Fibroblast of lung (primary cell): ENCODE measurements at regions not wholly inside any gene's neighbourhood (a gene's known extent, or its start where the extent isn't known, plus 50 kb on each side); places are given as distances from the start of the nearest gene placed in this dataset.

Experiments used
- DNase-seq, 2 donors: peaks; one replicate each; pipeline versions ENCODE4 v3.0.0 to v3.0.0-alpha.2; 2010; ENCODE audit warnings: low read depth in 2 of 2
- H2AFZ ChIP-seq: 2 replicates; pipeline ENCODE4 v1.5.1; 2012; ENCODE audit warnings: low read length, control low read depth, inconsistent platforms
- H3K27ac ChIP-seq: 2 replicates; pipeline ENCODE4 v1.5.1; 2011; ENCODE audit warnings: low read length, control low read depth; ENCODE audit not compliant: insufficient read depth
- H3K27me3 ChIP-seq: 2 replicates; pipeline ENCODE4 v1.5.1; 2011; ENCODE audit warnings: mild to moderate bottlenecking, low read length; ENCODE audit not compliant: control insufficient read depth, insufficient read depth
- H3K36me3 ChIP-seq: 2 replicates; pipeline ENCODE4 v1.5.1; 2011; ENCODE audit warnings: low read length; ENCODE audit not compliant: control insufficient read depth, insufficient read depth
- H3K4me1 ChIP-seq: 2 replicates; pipeline ENCODE4 v1.5.1; 2011; ENCODE audit warnings: low read length; ENCODE audit not compliant: control insufficient read depth, insufficient read depth; ENCODE audit errors: extremely low read depth
- H3K4me2 ChIP-seq: 2 replicates; pipeline ENCODE4 v1.5.1; 2011; ENCODE audit warnings: low read length, control low read depth; ENCODE audit not compliant: insufficient read depth; ENCODE audit errors: extremely low read depth
- H3K4me3 ChIP-seq, 4 experiments: fragments of 200-600 bp in 1 of 4; sonication (generic) in 1 of 4; replicated peaks in 1 of 4; 2 replicates each; pipeline ENCODE4 v1.5.1; 2011 to 2016; ENCODE audit warnings: low read length in 4 of 4, low read depth in 3 of 4, mild to moderate bottlenecking in 3 of 4, control low read depth in 2 of 4, inconsistent platforms in 1 of 4, mixed read lengths in 1 of 4; ENCODE audit not compliant: insufficient read depth in 1 of 4; ENCODE audit errors: control extremely low read depth in 1 of 4
- H3K79me2 ChIP-seq: 2 replicates; pipeline ENCODE4 v1.5.1; 2012; ENCODE audit warnings: mild to moderate bottlenecking, low read length, inconsistent platforms; ENCODE audit not compliant: control insufficient read depth, insufficient read depth
- H3K9ac ChIP-seq: 2 replicates; pipeline ENCODE4 v1.5.1; 2011; ENCODE audit warnings: mild to moderate bottlenecking, low read length, control low read depth; ENCODE audit not compliant: insufficient read depth
- H3K9me3 ChIP-seq: 2 replicates; pipeline ENCODE4 v1.5.1; 2012; ENCODE audit warnings: low read depth, low read length; ENCODE audit not compliant: control insufficient read depth, insufficient read depth
- H4K20me1 ChIP-seq: 2 replicates; pipeline ENCODE4 v1.5.1; 2011; ENCODE audit warnings: low read length; ENCODE audit not compliant: control insufficient read depth, insufficient read depth; ENCODE audit errors: extremely low read depth
- CTCF ChIP-seq, 2 donors: IDR thresholded peaks in 1 of 2; conservative IDR thresholded peaks in 1 of 2; 1 replicate in 1 of 2; 2 replicates in 1 of 2; pipeline ENCODE4 v1.5.1; 2011 to 2012; ENCODE audit warnings: low read length in 2 of 2, control low read depth in 1 of 2, inconsistent platforms in 1 of 2, low read depth in 1 of 2, mild to moderate bottlenecking in 1 of 2
- EZH2 ChIP-seq: IDR thresholded peaks from 2 replicates; pipeline ENCODE4 v1.5.1; 2012; ENCODE audit warnings: low read length, control low read depth, mild to moderate bottlenecking; ENCODE audit errors: missing control alignments

GRCh38 chr17:70906808-70907207, 737.5 kb downstream of the KCNJ2 start:
- no peaks in the 10 kb centered on the region for H3K9me3 ChIP-seq
- TF ChIP-seq CTCF (conservative IDR thresholded peaks at IDR 0.05 in 1 of 2, IDR thresholded peaks at IDR 0.05 in 1 of 2; ENCODE audit: low read depth in 1 of 2, low read length in 2 of 2) (no peak), EZH2 (no peak)
- no peak overlapping the region for H3K4me3 ChIP-seq
- H3K4me1 ChIP-seq, result no peaks in the 10 kb centered on the region
- DNase-seq, result peak; percentile 47 to 87
- no peak overlapping the region for H3K4me2 ChIP-seq
- no peaks in the 10 kb centered on the region for H3K36me3 ChIP-seq
- H2AFZ ChIP-seq, result no peak overlapping the region
- H3K27ac ChIP-seq, result no peak overlapping the region
- H3K27me3 ChIP-seq, result no peaks in the 10 kb centered on the region
- H3K9ac ChIP-seq, result no peak overlapping the region
- no peaks in the 10 kb centered on the region for H4K20me1 ChIP-seq
- no peaks in the 10 kb centered on the region for H3K79me2 ChIP-seq

GRCh38 chr17:70912716-70913485, 743.6 kb downstream of the KCNJ2 start:
- Histone ChIP-seq H3K27ac (no peak overlapping the region), H3K79me2 (no peaks in the 10 kb centered on the region), H3K4me3 (no peak overlapping the region), H2AFZ (no peak overlapping the region), H3K36me3 (no peaks in the 10 kb centered on the region), H3K9ac (no peak overlapping the region), H3K27me3 (no peaks in the 10 kb centered on the region), H3K9me3 (no peaks in the 10 kb centered on the region), H4K20me1 (no peaks in the 10 kb centered on the region), H3K4me1 (no peaks in the 10 kb centered on the region), H3K4me2 (no peak overlapping the region)
- TF ChIP-seq EZH2 (no peak), CTCF (conservative IDR thresholded peaks at IDR 0.05 in 1 of 2, IDR thresholded peaks at IDR 0.05 in 1 of 2; ENCODE audit: low read depth in 1 of 2, low read length in 2 of 2) (no peak)
- peak; percentile 25 to 83 for DNase-seq

GRCh38 chr17:70916469-70916868, 747.1 kb downstream of the KCNJ2 start:
- Histone ChIP-seq H3K36me3 (no peaks in the 10 kb centered on the region), H3K27me3 (no peaks in the 10 kb centered on the region), H3K27ac (no peak overlapping the region), H3K9me3 (no peaks in the 10 kb centered on the region), H2AFZ (no peak overlapping the region), H3K4me3 (no peak overlapping the region), H3K4me1 (no peaks in the 10 kb centered on the region), H3K4me2 (no peak overlapping the region), H3K9ac (no peak overlapping the region), H4K20me1 (no peaks in the 10 kb centered on the region), H3K79me2 (no peaks in the 10 kb centered on the region)
- no peak for DNase-seq
- TF ChIP-seq CTCF (conservative IDR thresholded peaks at IDR 0.05 in 1 of 2, IDR thresholded peaks at IDR 0.05 in 1 of 2; ENCODE audit: low read depth in 1 of 2, low read length in 2 of 2) (no peak), EZH2 (no peak)
